CD4-positive, alpha-beta T cell (primary cell): ENCODE measurements at regions not wholly inside any gene's neighbourhood (a gene's known extent, or its start where the extent isn't known, plus 50 kb on each side); places are given as distances from the start of the nearest gene placed in this dataset.

Source experiments
- ATAC-seq: fragments of 200-7000 bp; cut with Tn5 transposase; one replicate; pipeline ENCODE4 v1.10.0; 2022; ENCODE audit warnings: mild to moderate bottlenecking; ENCODE audit not compliant: poor library complexity
- CTCF ChIA-PET: fragments of 350-600 bp; sonication (Branson Sonifier 250); formaldehyde crosslinking; loops from one replicate; lab custom pipeline; 2021; ENCODE audit warnings: antibody characterized with exemption, inconsistent platforms; lab: Charles Lee
- POLR2A ChIA-PET: fragments of 350-600 bp; sonication (Branson Sonifier 250); formaldehyde crosslinking; loops from one replicate; lab custom pipeline; 2021; ENCODE audit warnings: antibody characterized with exemption, inconsistent platforms; lab: Charles Lee
- DNase-seq, 14 experiments: peaks; one replicate each; pipeline ENCODE4 v3.0.0-alpha.2; 2013 to 2020; ENCODE audit warnings: mixed read lengths in 2 of 14
- H3K27ac ChIP-seq, 2 donors: one replicate each; pipeline versions ENCODE4 v1.5.1 to v1.7.0; 2013; ENCODE audit warnings: low read length in 2 of 2, low read depth in 1 of 2, mild to moderate bottlenecking in 1 of 2
- H3K27me3 ChIP-seq, 2 experiments: 1 replicate in 1 of 2; 2 replicates in 1 of 2; pipeline versions ENCODE4 v1.6.1 to v1.7.0; 2013; ENCODE audit warnings: low read length in 2 of 2, control low read depth in 1 of 2, mild to moderate bottlenecking in 1 of 2, moderate library complexity in 1 of 2; ENCODE audit not compliant: insufficient read depth in 2 of 2, control insufficient read depth in 1 of 2
- H3K36me3 ChIP-seq: one replicate; pipeline ENCODE4 v1.6.1; 2013; ENCODE audit warnings: low read length, control low read depth; ENCODE audit not compliant: insufficient read depth
- H3K4me1 ChIP-seq: one replicate; pipeline ENCODE4 v1.6.1; 2013; ENCODE audit warnings: low read length, control low read depth; ENCODE audit not compliant: insufficient read depth
- H3K4me3 ChIP-seq: one replicate; pipeline ENCODE4 v1.5.1; 2013; ENCODE audit warnings: mild to moderate bottlenecking, low read length, moderate library complexity
- H3K9me3 ChIP-seq, 2 experiments: 1 replicate in 1 of 2; 2 replicates in 1 of 2; pipeline versions ENCODE4 v1.6.1 to v1.7.0; 2013; ENCODE audit warnings: low read length in 2 of 2, mild to moderate bottlenecking in 2 of 2, control low read depth in 1 of 2, moderate library complexity in 1 of 2; ENCODE audit not compliant: control insufficient read depth in 1 of 2, insufficient read depth in 1 of 2
- H3K27ac Mint-ChIP-seq: one replicate; pipeline ENCODE4 v1.8.0; 2020; ENCODE audit warnings: mixed read lengths
- H3K27me3 Mint-ChIP-seq: one replicate; pipeline ENCODE4 v1.8.0; 2021; ENCODE audit warnings: mixed read lengths
- H3K36me3 Mint-ChIP-seq: one replicate; pipeline ENCODE4 v1.8.0; 2021; ENCODE audit warnings: low read depth, mixed read lengths
- H3K4me1 Mint-ChIP-seq: one replicate; pipeline ENCODE4 v1.8.0; 2021; ENCODE audit warnings: low read depth, mixed read lengths
- H3K4me3 Mint-ChIP-seq: one replicate; pipeline ENCODE4 v1.8.0; 2020; ENCODE audit warnings: mild to moderate bottlenecking, mixed read lengths
- H3K9me3 Mint-ChIP-seq: one replicate; pipeline ENCODE4 v1.8.0; 2020; ENCODE audit warnings: mixed read lengths
- CTCF ChIP-seq: fragments of 200-600 bp; IDR thresholded peaks from one replicate; pipeline ENCODE4 v1.8.0; 2022; ENCODE audit warnings: antibody characterized with exemption, mild to moderate bottlenecking
- intact Hi-C, 2 experiments: fragments of 100-400 bp; cut with DNase I in 1 of 2; cut with micrococcal nuclease in 1 of 2; formaldehyde crosslinking; loops; one replicate each; pipeline versions ENCODE4 v1.15.1 to v1.9.0; 2023 to 2025; cut with DNase I, micrococcal nuclease

- Mint-ChIP-seq H3K4me1 (no peaks in the 10 kb centered on the region), H3K27ac (no peak overlapping the region), H3K9me3 (no peaks in the 10 kb centered on the region), H3K27me3 (no peaks in the 10 kb centered on the region), H3K4me3 (no peak overlapping the region), H3K36me3 (no peaks in the 10 kb centered on the region)
- Histone ChIP-seq H3K9me3 (no peaks in the 10 kb centered on the region), H3K27me3 (no peaks in the 10 kb centered on the region), H3K4me3 (no peak overlapping the region), H3K4me1 (no peaks in the 10 kb centered on the region), H3K27ac (no peak overlapping the region), H3K36me3 (no peaks in the 10 kb centered on the region)
- ATAC-seq: no peak
- intact Hi-C loops: no loop called here
- ChIA-PET POLR2A (no interaction called here), CTCF (no interaction called here)
- DNase-seq: no peak
- no peak for TF ChIP-seq CTCF
Measured at GRCh38 chr14:97361181-97361580, 564.0 kb downstream of the VRK1 start.

- H3K4me3 ChIP-seq: no peak overlapping the region
- H3K27ac Mint-ChIP-seq: no peak overlapping the region
- POLR2A ChIA-PET: interaction anchor here (1.2 kb wide), 1 partner anchor 17 kb away, joined by 4 read pairs; no protein-coding TSS in a partner anchor
- DNase-seq (no peak), ATAC-seq (no peak)
- no peak overlapping the region for H3K27ac ChIP-seq
- H3K36me3 Mint-ChIP-seq: no peaks in the 10 kb centered on the region
- no peaks in the 10 kb centered on the region for H3K9me3 ChIP-seq
- no peaks in the 10 kb centered on the region for H3K4me1 Mint-ChIP-seq
- intact Hi-C loops: no loop called here
- H3K4me3 Mint-ChIP-seq: no peak overlapping the region
- no peak for TF ChIP-seq CTCF
- no peaks in the 10 kb centered on the region for H3K27me3 ChIP-seq
- no peaks in the 10 kb centered on the region for H3K27me3 Mint-ChIP-seq
- CTCF ChIA-PET: no interaction called here
- H3K4me1 ChIP-seq: no peaks in the 10 kb centered on the region
- H3K36me3 ChIP-seq: no peaks in the 10 kb centered on the region
- no peaks in the 10 kb centered on the region for H3K9me3 Mint-ChIP-seq
Measured at GRCh38 chr14:97361958-97362357, 564.8 kb downstream of the VRK1 start.

GRCh38 chr14:97366400-97366799, 569.2 kb downstream of the VRK1 start:
- DNase-seq: no peak
- Histone ChIP-seq H3K9me3 (no peaks in the 10 kb centered on the region), H3K4me3 (no peak overlapping the region), H3K36me3 (no peaks in the 10 kb centered on the region), H3K27me3 (no peaks in the 10 kb centered on the region), H3K27ac (no peak overlapping the region), H3K4me1 (no peaks in the 10 kb centered on the region)
- Mint-ChIP-seq H3K9me3 (no peaks in the 10 kb centered on the region), H3K4me3 (no peak overlapping the region), H3K27me3 (no peaks in the 10 kb centered on the region), H3K36me3 (no peaks in the 10 kb centered on the region), H3K27ac (no peak overlapping the region), H3K4me1 (no peaks in the 10 kb centered on the region)
- intact Hi-C loops: no loop called here
- POLR2A ChIA-PET: no interaction called here
- no peak for ATAC-seq
- TF ChIP-seq CTCF: no peak
- CTCF ChIA-PET: no interaction called here
